AG09319 (cell line): ENCODE measurements at regions not wholly inside any gene's neighbourhood (a gene's known extent, or its start where the extent isn't known, plus 50 kb on each side); places are given as distances from the start of the nearest gene placed in this dataset.

ENCODE experiments used
- DNase-seq: peaks from one replicate; pipeline ENCODE4 v3.0.0-alpha.2; 2010; ENCODE audit warnings: low read depth; ENCODE audit errors: extremely low read depth
- CTCF ChIP-seq: IDR thresholded peaks from 2 replicates; pipeline ENCODE4 v1.5.1; 2011; ENCODE audit warnings: low read depth, mild to moderate bottlenecking, inconsistent platforms, low read length, moderate library complexity

- TF ChIP-seq CTCF: no peak
- no peak for DNase-seq
Measured at GRCh38 chr3:193879099-193879863, 256.7 kb upstream of the HES1 start.

GRCh38 chr3:193879864-193880242 lies 256.1 kb upstream of the HES1 start:
- DNase-seq: no peak
- no peak for TF ChIP-seq CTCF

- no peak for TF ChIP-seq CTCF
- DNase-seq: no peak
Measured at GRCh38 chr3:193882091-193882490, 253.9 kb upstream of the HES1 start.

- TF ChIP-seq CTCF: no peak
- no peak for DNase-seq
Measured at GRCh38 chr3:193883551-193883950, 252.4 kb upstream of the HES1 start.

- no peak for TF ChIP-seq CTCF
- no peak for DNase-seq
Measured at GRCh38 chr3:193884027-193884426, 251.9 kb upstream of the HES1 start.

- no peak for TF ChIP-seq CTCF
Measured at GRCh38 chr3:193884652-193885051, 251.3 kb upstream of the HES1 start.

GRCh38 chr3:193885832-193886231 lies 250.1 kb upstream of the HES1 start:
- no peak for TF ChIP-seq CTCF

More at GRCh38 chr3:193884652-193885051, 251.3 kb upstream of the HES1 start:
- no peak for DNase-seq

More at GRCh38 chr3:193885832-193886231, 250.1 kb upstream of the HES1 start:
- DNase-seq: no peak
